GM12801 (cell line): ENCODE measurements at regions not wholly inside any gene's neighbourhood (a gene's known extent, or its start where the extent isn't known, plus 50 kb on each side); places are given as distances from the start of the nearest gene placed in this dataset.

Experiments used
- TF ChIP-seq, protein P1 (sequence below): IDR thresholded peaks from one replicate; pipeline ENCODE4 v1.5.1; 2011; ENCODE audit warnings: control low read depth; ENCODE audit not compliant: insufficient read length; ENCODE audit errors: extremely low read depth

DNA sequence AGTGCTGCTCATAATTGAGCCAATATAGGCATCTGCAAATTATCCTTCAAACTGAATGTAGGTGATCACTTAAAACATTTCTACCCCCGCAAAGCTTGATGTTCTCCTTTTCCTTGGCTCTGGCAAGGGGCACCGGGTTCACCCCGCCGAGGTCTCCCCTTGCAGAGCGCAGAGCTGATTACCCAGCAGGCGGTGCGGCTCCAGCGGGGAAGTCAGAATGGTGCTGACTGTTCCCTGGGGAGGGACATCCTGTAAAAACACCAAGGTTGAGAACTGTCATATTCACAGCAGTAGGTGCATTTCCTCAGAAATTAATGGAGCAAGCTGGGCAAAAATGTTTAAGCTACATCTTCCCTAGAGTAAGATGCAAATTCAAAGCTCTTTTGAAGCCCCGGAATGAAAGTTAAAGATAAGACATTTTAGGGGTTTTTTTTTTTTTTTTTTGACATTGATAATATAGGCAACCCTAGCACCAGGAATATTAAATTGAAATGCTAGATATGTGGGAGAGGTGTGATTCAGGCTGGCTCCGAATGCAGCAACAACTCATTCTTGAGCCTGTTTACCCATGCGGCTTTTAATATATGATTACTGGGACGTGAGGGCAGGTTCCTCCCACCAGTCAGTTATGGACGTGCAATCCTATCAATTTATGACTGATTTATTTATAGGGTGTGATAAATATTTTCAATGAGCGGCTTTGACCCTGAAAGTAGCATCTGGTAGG is 767.3 kb upstream of the TENM3 start:
- TF ChIP-seq, protein P1, sequence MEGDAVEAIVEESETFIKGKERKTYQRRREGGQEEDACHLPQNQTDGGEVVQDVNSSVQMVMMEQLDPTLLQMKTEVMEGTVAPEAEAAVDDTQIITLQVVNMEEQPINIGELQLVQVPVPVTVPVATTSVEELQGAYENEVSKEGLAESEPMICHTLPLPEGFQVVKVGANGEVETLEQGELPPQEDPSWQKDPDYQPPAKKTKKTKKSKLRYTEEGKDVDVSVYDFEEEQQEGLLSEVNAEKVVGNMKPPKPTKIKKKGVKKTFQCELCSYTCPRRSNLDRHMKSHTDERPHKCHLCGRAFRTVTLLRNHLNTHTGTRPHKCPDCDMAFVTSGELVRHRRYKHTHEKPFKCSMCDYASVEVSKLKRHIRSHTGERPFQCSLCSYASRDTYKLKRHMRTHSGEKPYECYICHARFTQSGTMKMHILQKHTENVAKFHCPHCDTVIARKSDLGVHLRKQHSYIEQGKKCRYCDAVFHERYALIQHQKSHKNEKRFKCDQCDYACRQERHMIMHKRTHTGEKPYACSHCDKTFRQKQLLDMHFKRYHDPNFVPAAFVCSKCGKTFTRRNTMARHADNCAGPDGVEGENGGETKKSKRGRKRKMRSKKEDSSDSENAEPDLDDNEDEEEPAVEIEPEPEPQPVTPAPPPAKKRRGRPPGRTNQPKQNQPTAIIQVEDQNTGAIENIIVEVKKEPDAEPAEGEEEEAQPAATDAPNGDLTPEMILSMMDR = no peak

GRCh38 chr4:181476508-181476890 is 766.7 kb upstream of the TENM3 start:
- TF ChIP-seq, protein P1 = no peak

- TF ChIP-seq, protein P1 = no peak
These were observed 765.6 kb upstream of the TENM3 start for GRCh38 chr4:181477591-181477990.

DNA sequence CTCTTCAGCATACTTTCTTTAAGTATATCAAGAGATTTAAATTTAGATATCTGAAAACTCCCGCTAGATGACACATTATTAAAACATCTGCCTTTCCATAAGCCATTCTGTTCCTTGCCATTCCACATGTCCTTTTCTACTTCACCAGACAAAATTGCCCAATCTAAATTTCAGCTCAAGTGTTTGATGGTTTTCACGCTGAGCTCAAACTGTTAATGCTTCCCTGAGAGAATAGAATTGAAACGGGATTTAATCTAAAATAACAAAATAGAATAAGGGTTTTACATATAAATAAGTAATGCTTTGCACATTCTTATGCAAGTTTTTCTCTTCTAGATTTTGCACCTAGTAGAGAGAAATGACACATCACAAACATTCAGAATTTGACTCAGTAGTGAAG is 764.5 kb upstream of the TENM3 start:
- TF ChIP-seq, protein P1 = no peak

DNA sequence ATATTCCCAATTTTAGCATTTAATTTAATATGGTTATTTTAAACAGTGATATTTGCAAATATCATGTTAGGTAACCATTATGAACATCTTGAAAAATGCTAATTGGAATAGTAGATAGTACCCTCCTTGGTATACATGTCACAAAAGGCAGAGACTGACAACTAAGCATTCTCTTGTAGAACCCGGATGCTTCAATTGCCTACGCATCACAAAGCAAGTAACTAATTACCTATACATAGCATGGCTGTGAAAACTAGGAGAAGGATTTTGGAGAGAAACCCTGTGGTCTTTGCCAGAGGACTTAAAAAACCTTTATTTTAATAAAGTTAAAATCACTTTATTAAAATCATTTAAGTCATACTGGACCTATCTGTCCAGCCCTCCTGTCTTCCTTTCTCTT is 764.1 kb upstream of the TENM3 start:
- TF ChIP-seq, protein P1 = no peak

GRCh38 chr4:181484396-181484795 is 758.8 kb upstream of the TENM3 start:
- TF ChIP-seq, protein P1 = no peak

DNA sequence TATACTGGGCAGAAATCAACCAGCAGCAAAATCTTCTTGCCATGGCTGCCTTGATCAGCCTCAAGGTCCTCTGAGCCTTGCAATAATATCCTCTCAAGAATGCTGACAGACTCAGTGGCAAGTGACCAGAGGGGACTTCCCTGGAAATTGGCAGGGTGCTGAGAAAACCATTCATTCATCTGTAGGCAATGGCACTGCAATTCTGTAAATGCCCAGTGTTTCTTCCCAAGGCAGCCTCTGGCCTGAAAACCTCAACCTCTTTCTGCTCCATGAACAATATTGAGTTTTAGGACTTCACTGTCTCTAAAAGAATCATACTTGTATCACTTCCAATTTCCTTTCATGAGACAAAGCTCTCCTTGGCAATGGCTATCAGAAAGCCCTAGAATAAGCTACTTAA is 754.3 kb upstream of the TENM3 start:
- TF ChIP-seq, protein P1 = no peak
